GM23248 (cell line): ENCODE measurements at regions not wholly inside any gene's neighbourhood (a gene's known extent, or its start where the extent isn't known, plus 50 kb on each side); places are given as distances from the start of the nearest gene placed in this dataset.

Experiments used
- EZH2 ChIP-seq: fragments of 200-600 bp; sonication (generic); IDR thresholded peaks from 2 replicates; pipeline ENCODE4 v1.6.1; 2018; ENCODE audit warnings: antibody characterized with exemption, mild to moderate bottlenecking; ENCODE audit not compliant: insufficient read depth, poor library complexity, severe bottlenecking
- EZH2phosphoT487 ChIP-seq: fragments of 200-600 bp; sonication (generic); IDR thresholded peaks from 2 replicates; pipeline ENCODE4 v1.6.1; 2018; ENCODE audit warnings: antibody characterized with exemption, moderate library complexity, mild to moderate bottlenecking, low read depth; ENCODE audit not compliant: insufficient read depth

GRCh38 chr11:127619946-127620345, 619.4 kb upstream of the KIRREL3 start:
- TF ChIP-seq EZH2 (no peak), EZH2phosphoT487 (no peak)
